Liver (tissue), 8 donors: ENCODE measurements at regions not wholly inside any gene's neighbourhood (a gene's known extent, or its start where the extent isn't known, plus 50 kb on each side); places are given as distances from the start of the nearest gene placed in this dataset.

ENCODE experiments used
- DNase-seq: peaks from one replicate; pipeline ENCODE4 v3.0.0-alpha.2; 2017; ENCODE audit warnings: low spot score
- H3K27ac ChIP-seq, 2 donors: one replicate each; pipeline ENCODE4 v1.7.0; 2013; ENCODE audit warnings: inconsistent platforms in 2 of 2, low read length in 2 of 2, control low read depth in 1 of 2, low read depth in 1 of 2, mild to moderate bottlenecking in 1 of 2
- H3K27me3 ChIP-seq, 4 donors: one replicate each; pipeline versions ENCODE4 v1.6.1 to v1.7.0; 2013; ENCODE audit warnings: low read length in 3 of 4, inconsistent platforms in 1 of 4, mild to moderate bottlenecking in 1 of 4, moderate library complexity in 1 of 4; ENCODE audit not compliant: control insufficient read depth in 4 of 4, insufficient read depth in 4 of 4
- H3K36me3 ChIP-seq, 4 donors: one replicate each; pipeline versions ENCODE4 v1.6.1 to v1.7.0; 2013; ENCODE audit warnings: low read length in 3 of 4, mild to moderate bottlenecking in 3 of 4, low read depth in 1 of 4, moderate library complexity in 1 of 4; ENCODE audit not compliant: control insufficient read depth in 4 of 4, insufficient read depth in 3 of 4
- H3K4me1 ChIP-seq, 4 donors: one replicate each; pipeline versions ENCODE4 v1.6.1 to v1.7.0; 2013; ENCODE audit warnings: low read length in 3 of 4, mild to moderate bottlenecking in 3 of 4, moderate library complexity in 1 of 4; ENCODE audit not compliant: control insufficient read depth in 4 of 4, insufficient read depth in 4 of 4
- H3K4me3 ChIP-seq, 3 donors: one replicate each; pipeline versions ENCODE4 v1.6.1 to v1.7.0; 2013; ENCODE audit warnings: low read length in 3 of 3, control low read depth in 1 of 3, low read depth in 1 of 3, mild to moderate bottlenecking in 1 of 3
- H3K9ac ChIP-seq, 2 donors: one replicate each; pipeline ENCODE4 v1.7.0; 2013; ENCODE audit warnings: low read length in 2 of 2, mild to moderate bottlenecking in 2 of 2, moderate library complexity in 2 of 2, control low read depth in 1 of 2, low read depth in 1 of 2
- H3K9me3 ChIP-seq, 4 donors: one replicate each; pipeline versions ENCODE4 v1.6.1 to v1.7.0; 2013; ENCODE audit warnings: low read length in 3 of 4; ENCODE audit not compliant: control insufficient read depth in 4 of 4
- EGR1 ChIP-seq, 2 donors: IDR thresholded peaks; 2 replicates each; pipeline ENCODE4 v1.6.1; 2016 to 2018; ENCODE audit warnings: antibody characterized with exemption in 2 of 2, low read depth in 2 of 2
- FOXA1 ChIP-seq: IDR thresholded peaks from 2 replicates; pipeline ENCODE4 v1.6.1; 2016; ENCODE audit warnings: antibody characterized with exemption
- FOXA2 ChIP-seq: IDR thresholded peaks from 2 replicates; pipeline ENCODE4 v1.6.1; 2016; ENCODE audit warnings: antibody characterized with exemption
- GABPA ChIP-seq, 2 donors: IDR thresholded peaks in 1 of 2; conservative IDR thresholded peaks in 1 of 2; 2 replicates each; pipeline ENCODE4 v1.6.1; 2016; ENCODE audit warnings: antibody characterized with exemption in 2 of 2, mild to moderate bottlenecking in 1 of 2, moderate library complexity in 1 of 2
- HNF4A ChIP-seq, 2 donors: conservative IDR thresholded peaks; 2 replicates each; pipeline ENCODE4 v1.6.1; 2016; ENCODE audit warnings: antibody characterized with exemption in 2 of 2, mild to moderate bottlenecking in 2 of 2
- HNF4G ChIP-seq: IDR thresholded peaks from 2 replicates; pipeline ENCODE4 v1.6.1; 2016; ENCODE audit warnings: antibody characterized with exemption
- JUND ChIP-seq, 2 donors: IDR thresholded peaks; 2 replicates each; pipeline ENCODE4 v1.6.1; 2016; ENCODE audit warnings: antibody characterized with exemption in 2 of 2
- NR2F2 ChIP-seq: IDR thresholded peaks from 2 replicates; pipeline ENCODE4 v1.6.1; 2016; ENCODE audit warnings: antibody characterized with exemption
- RAD21 ChIP-seq, 2 donors: IDR thresholded peaks; 2 replicates each; pipeline ENCODE4 v1.6.1; 2016; ENCODE audit warnings: antibody characterized with exemption in 2 of 2, mild to moderate bottlenecking in 2 of 2
- RXRA ChIP-seq, 2 donors: IDR thresholded peaks; 2 replicates each; pipeline ENCODE4 v1.6.1; 2017 to 2018; ENCODE audit warnings: antibody characterized with exemption in 2 of 2, mild to moderate bottlenecking in 1 of 2
- SP1 ChIP-seq: IDR thresholded peaks from 2 replicates; pipeline ENCODE4 v1.6.1; 2018; ENCODE audit warnings: antibody characterized with exemption, mild to moderate bottlenecking
- TAF1 ChIP-seq: conservative IDR thresholded peaks from 2 replicates; pipeline ENCODE4 v1.6.1; 2016; ENCODE audit warnings: antibody characterized with exemption, mild to moderate bottlenecking
- YY1 ChIP-seq: IDR thresholded peaks from 2 replicates; pipeline ENCODE4 v1.6.1; 2016; ENCODE audit warnings: antibody characterized with exemption, mild to moderate bottlenecking
- WGBS: extraction: QIAGEN DNeasy Blood & Tissue Kit; methylation state at CpG from one replicate; pipeline ENCODE4 v1.1.7; 2013; 5-methylcytosine and 5-hydroxymethylcytosine counted together
- TF ChIP-seq, protein P1 (sequence below): IDR thresholded peaks from 2 replicates; pipeline ENCODE4 v1.6.1; 2016; ENCODE audit warnings: antibody characterized with exemption
- TF ChIP-seq, protein P2 (sequence below): fragments of 150-350 bp; IDR thresholded peaks from 2 replicates; pipeline ENCODE4 v1.5.1; 2017; ENCODE audit warnings: improper control_type of control experiment, low read depth, low read length; ENCODE audit not compliant: missing input control
- TF ChIP-seq, protein P3 (sequence below): IDR thresholded peaks from 2 replicates; pipeline ENCODE4 v1.6.1; 2016; ENCODE audit warnings: antibody characterized with exemption
- TF ChIP-seq, protein P4 (sequence below): IDR thresholded peaks from 2 replicates; pipeline ENCODE4 v1.6.1; 2016; ENCODE audit warnings: antibody characterized with exemption
- TF ChIP-seq, protein P5 (sequence below): IDR thresholded peaks from 2 replicates; pipeline ENCODE4 v1.6.1; 2016; ENCODE audit warnings: antibody characterized with exemption, mild to moderate bottlenecking
- donor health status: healthy.
- donor health status: healthy.
- donor health status: healthy.
- donor health status: healthy.
- donor health status: healthy.

DNA sequence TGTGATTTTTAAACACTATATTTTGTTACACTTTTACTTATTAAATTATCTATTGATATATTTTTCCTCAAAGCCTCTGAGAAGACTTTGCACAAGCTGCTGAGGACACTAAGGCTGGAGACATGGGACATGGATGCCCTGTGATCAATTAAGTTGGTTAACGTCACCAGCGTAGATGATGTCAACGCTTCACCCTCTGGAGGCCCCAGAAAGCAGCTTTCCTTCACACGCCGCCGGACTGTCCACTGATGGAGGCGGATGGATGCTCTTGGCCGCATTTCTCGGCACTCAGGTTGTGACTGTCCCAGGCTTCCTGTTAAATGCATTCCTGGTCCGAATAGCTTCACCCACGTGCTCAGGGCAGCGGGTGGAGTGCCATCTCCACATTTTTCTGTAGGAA is 247.5 kb downstream of the VAPA start:
- H3K36me3 ChIP-seq: no peaks in the 10 kb centered on the region
- TF ChIP-seq EGR1 (IDR thresholded peaks at IDR 0.05; ENCODE audit: low read depth in 2 of 2) (no peak), JUND (IDR thresholded peaks at IDR 0.05) (no peak), NR2F2 (no peak), YY1 (no peak), GABPA (IDR thresholded peaks at IDR 0.05 in 1 of 2, conservative IDR thresholded peaks at IDR 0.05 in 1 of 2) (no peak), FOXA1 (no peak), RXRA (IDR thresholded peaks at IDR 0.05) (no peak)
- TF ChIP-seq, protein P1, sequence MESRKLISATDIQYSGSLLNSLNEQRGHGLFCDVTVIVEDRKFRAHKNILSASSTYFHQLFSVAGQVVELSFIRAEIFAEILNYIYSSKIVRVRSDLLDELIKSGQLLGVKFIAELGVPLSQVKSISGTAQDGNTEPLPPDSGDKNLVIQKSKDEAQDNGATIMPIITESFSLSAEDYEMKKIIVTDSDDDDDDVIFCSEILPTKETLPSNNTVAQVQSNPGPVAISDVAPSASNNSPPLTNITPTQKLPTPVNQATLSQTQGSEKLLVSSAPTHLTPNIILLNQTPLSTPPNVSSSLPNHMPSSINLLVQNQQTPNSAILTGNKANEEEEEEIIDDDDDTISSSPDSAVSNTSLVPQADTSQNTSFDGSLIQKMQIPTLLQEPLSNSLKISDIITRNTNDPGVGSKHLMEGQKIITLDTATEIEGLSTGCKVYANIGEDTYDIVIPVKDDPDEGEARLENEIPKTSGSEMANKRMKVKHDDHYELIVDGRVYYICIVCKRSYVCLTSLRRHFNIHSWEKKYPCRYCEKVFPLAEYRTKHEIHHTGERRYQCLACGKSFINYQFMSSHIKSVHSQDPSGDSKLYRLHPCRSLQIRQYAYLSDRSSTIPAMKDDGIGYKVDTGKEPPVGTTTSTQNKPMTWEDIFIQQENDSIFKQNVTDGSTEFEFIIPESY: no peak
- TF ChIP-seq, protein P2, sequence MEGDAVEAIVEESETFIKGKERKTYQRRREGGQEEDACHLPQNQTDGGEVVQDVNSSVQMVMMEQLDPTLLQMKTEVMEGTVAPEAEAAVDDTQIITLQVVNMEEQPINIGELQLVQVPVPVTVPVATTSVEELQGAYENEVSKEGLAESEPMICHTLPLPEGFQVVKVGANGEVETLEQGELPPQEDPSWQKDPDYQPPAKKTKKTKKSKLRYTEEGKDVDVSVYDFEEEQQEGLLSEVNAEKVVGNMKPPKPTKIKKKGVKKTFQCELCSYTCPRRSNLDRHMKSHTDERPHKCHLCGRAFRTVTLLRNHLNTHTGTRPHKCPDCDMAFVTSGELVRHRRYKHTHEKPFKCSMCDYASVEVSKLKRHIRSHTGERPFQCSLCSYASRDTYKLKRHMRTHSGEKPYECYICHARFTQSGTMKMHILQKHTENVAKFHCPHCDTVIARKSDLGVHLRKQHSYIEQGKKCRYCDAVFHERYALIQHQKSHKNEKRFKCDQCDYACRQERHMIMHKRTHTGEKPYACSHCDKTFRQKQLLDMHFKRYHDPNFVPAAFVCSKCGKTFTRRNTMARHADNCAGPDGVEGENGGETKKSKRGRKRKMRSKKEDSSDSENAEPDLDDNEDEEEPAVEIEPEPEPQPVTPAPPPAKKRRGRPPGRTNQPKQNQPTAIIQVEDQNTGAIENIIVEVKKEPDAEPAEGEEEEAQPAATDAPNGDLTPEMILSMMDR: no peak
- TF ChIP-seq, protein P3, sequence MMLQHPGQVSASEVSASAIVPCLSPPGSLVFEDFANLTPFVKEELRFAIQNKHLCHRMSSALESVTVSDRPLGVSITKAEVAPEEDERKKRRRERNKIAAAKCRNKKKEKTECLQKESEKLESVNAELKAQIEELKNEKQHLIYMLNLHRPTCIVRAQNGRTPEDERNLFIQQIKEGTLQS: no peak
- DNase-seq: no peak
- H3K4me1 ChIP-seq: no peaks in the 10 kb centered on the region
- 93% methylated on average over 12 of the region's 12 CpGs for WGBS
- H3K27me3 ChIP-seq: no peaks in the 10 kb centered on the region
- no peak overlapping the region for H3K4me3 ChIP-seq
- H3K9me3 ChIP-seq: peaks cover 0 to 2% (median under 1%) of the 10 kb centered on the region in 4 donors
- H3K27ac ChIP-seq: no peak overlapping the region
- H3K9ac ChIP-seq: no peak overlapping the region

DNA sequence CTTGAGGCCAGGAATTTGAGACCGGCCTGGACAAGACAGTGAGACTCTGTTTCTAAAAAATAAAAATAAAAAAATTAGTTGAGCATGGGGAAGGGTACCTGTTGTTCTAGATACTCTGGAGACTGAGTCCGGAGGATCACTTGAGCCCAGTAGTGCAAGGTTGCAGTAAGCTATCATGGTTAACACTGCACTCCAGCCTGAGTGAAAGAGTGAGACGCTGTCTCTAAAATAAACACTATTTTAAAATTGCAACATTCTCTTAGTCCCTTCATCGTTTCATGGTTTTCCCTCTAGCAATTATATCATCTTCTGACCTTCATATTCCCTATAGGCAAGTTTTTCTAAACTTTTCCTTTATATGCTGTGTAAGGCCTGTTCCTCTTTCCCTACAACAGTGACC is 248.5 kb downstream of the VAPA start:
- no peak for DNase-seq
- Histone ChIP-seq H3K36me3 (no peaks in the 10 kb centered on the region), H3K4me3 (no peak overlapping the region), H3K9ac (no peak overlapping the region), H3K27ac (no peak overlapping the region), H3K9me3 (no peaks in the 10 kb centered on the region), H3K4me1 (no peaks in the 10 kb centered on the region), H3K27me3 (no peaks in the 10 kb centered on the region)
- 81% methylated on average over 4 of the region's 4 CpGs for WGBS
- TF ChIP-seq FOXA2 (no peak), HNF4G (no peak), NR2F2 (no peak), YY1 (no peak), SP1 (no peak), GABPA (IDR thresholded peaks at IDR 0.05 in 1 of 2, conservative IDR thresholded peaks at IDR 0.05 in 1 of 2) (no peak), JUND (IDR thresholded peaks at IDR 0.05) (no peak), RAD21 (IDR thresholded peaks at IDR 0.05) (no peak), HNF4A (conservative IDR thresholded peaks at IDR 0.05) (no peak), FOXA1 (no peak), TAF1 (no peak), EGR1 (IDR thresholded peaks at IDR 0.05; ENCODE audit: low read depth in 2 of 2) (no peak), RXRA (IDR thresholded peaks at IDR 0.05) (no peak)
- TF ChIP-seq, protein P4, sequence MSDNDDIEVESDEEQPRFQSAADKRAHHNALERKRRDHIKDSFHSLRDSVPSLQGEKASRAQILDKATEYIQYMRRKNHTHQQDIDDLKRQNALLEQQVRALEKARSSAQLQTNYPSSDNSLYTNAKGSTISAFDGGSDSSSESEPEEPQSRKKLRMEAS: no peak
- TF ChIP-seq, protein P3: no peak
- TF ChIP-seq, protein P2: no peak
- TF ChIP-seq, protein P1: no peak
- TF ChIP-seq, protein P5, sequence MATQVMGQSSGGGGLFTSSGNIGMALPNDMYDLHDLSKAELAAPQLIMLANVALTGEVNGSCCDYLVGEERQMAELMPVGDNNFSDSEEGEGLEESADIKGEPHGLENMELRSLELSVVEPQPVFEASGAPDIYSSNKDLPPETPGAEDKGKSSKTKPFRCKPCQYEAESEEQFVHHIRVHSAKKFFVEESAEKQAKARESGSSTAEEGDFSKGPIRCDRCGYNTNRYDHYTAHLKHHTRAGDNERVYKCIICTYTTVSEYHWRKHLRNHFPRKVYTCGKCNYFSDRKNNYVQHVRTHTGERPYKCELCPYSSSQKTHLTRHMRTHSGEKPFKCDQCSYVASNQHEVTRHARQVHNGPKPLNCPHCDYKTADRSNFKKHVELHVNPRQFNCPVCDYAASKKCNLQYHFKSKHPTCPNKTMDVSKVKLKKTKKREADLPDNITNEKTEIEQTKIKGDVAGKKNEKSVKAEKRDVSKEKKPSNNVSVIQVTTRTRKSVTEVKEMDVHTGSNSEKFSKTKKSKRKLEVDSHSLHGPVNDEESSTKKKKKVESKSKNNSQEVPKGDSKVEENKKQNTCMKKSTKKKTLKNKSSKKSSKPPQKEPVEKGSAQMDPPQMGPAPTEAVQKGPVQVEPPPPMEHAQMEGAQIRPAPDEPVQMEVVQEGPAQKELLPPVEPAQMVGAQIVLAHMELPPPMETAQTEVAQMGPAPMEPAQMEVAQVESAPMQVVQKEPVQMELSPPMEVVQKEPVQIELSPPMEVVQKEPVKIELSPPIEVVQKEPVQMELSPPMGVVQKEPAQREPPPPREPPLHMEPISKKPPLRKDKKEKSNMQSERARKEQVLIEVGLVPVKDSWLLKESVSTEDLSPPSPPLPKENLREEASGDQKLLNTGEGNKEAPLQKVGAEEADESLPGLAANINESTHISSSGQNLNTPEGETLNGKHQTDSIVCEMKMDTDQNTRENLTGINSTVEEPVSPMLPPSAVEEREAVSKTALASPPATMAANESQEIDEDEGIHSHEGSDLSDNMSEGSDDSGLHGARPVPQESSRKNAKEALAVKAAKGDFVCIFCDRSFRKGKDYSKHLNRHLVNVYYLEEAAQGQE: no peak
